HUES48 (cell line): ENCODE measurements at regions not wholly inside any gene's neighbourhood (a gene's known extent, or its start where the extent isn't known, plus 50 kb on each side); places are given as distances from the start of the nearest gene placed in this dataset.
"Not testable (repeated sequence)": the region's sequence is repeated elsewhere in the genome, so short reads cannot be mapped to it uniquely, and the experiment has no call there.

Experiments used
- H3K27ac ChIP-seq: one replicate; pipeline ENCODE4 v1.7.0; 2013; ENCODE audit warnings: low read depth, low read length, inconsistent platforms
- H3K27me3 ChIP-seq: 2 replicates; pipeline ENCODE4 v1.6.1; 2013; ENCODE audit warnings: mild to moderate bottlenecking, low read length; ENCODE audit not compliant: control insufficient read depth, insufficient read depth
- H3K36me3 ChIP-seq: 2 replicates; pipeline ENCODE4 v1.6.1; 2013; ENCODE audit warnings: low read length; ENCODE audit not compliant: control insufficient read depth, insufficient read depth
- H3K4me1 ChIP-seq: 2 replicates; pipeline ENCODE4 v1.6.1; 2013; ENCODE audit warnings: mild to moderate bottlenecking, low read length; ENCODE audit not compliant: control insufficient read depth, insufficient read depth
- H3K4me3 ChIP-seq: 2 replicates; pipeline ENCODE4 v1.5.1; 2013; ENCODE audit warnings: mild to moderate bottlenecking, low read depth, low read length
- H3K9ac ChIP-seq: 2 replicates; pipeline ENCODE4 v1.6.1; 2013; ENCODE audit warnings: mild to moderate bottlenecking, low read depth, low read length, moderate library complexity
- H3K9me3 ChIP-seq: 2 replicates; pipeline ENCODE4 v1.6.1; 2013; ENCODE audit warnings: low read length; ENCODE audit not compliant: control insufficient read depth, insufficient read depth

GRCh38 chr4:115515366-115515765 lies 401.9 kb upstream of the NDST4 start:
- no peaks in the 10 kb centered on the region for H3K27me3 ChIP-seq
- no peaks in the 10 kb centered on the region for H3K4me1 ChIP-seq
- H3K36me3 ChIP-seq: no peaks in the 10 kb centered on the region
- H3K4me3 ChIP-seq: no peak overlapping the region
- no peaks in the 10 kb centered on the region for H3K9me3 ChIP-seq
- no peak overlapping the region for H3K27ac ChIP-seq
- no peak overlapping the region for H3K9ac ChIP-seq

- Histone ChIP-seq H3K4me3 (no peak overlapping the region), H3K9ac (no peak overlapping the region), H3K27me3 (no peaks in the 10 kb centered on the region), H3K9me3 (no peaks in the 10 kb centered on the region), H3K27ac (no peak overlapping the region), H3K36me3 (no peaks in the 10 kb centered on the region), H3K4me1 (no peaks in the 10 kb centered on the region)
Measured at GRCh38 chr4:115514675-115515074, 401.3 kb upstream of the NDST4 start.

- H3K4me3 ChIP-seq: no peak overlapping the region
- no peak overlapping the region for H3K9ac ChIP-seq
- no peak overlapping the region for H3K27ac ChIP-seq
- H3K4me1 ChIP-seq: no peaks in the 10 kb centered on the region
- no peaks in the 10 kb centered on the region for H3K9me3 ChIP-seq
- H3K36me3 ChIP-seq: no peaks in the 10 kb centered on the region
- H3K27me3 ChIP-seq: no peaks in the 10 kb centered on the region
Measured at GRCh38 chr4:115505326-115505725, 391.9 kb upstream of the NDST4 start.

- Histone ChIP-seq H3K36me3 (no peaks in the 10 kb centered on the region), H3K4me1 (no peaks in the 10 kb centered on the region), H3K27ac (no peak overlapping the region), H3K9ac (no peak overlapping the region), H3K27me3 (no peaks in the 10 kb centered on the region), H3K9me3 (no peaks in the 10 kb centered on the region), H3K4me3 (no peak overlapping the region)
Measured at GRCh38 chr4:115501656-115502055, 388.2 kb upstream of the NDST4 start.

GRCh38 chr4:115493770-115494169 lies 380.4 kb upstream of the NDST4 start:
- H3K27ac ChIP-seq, H3K36me3 ChIP-seq, H3K4me3 ChIP-seq, H3K9me3 ChIP-seq, H3K9ac ChIP-seq, H3K4me1 ChIP-seq, H3K27me3 ChIP-seq: not testable (repeated sequence)

- Histone ChIP-seq H3K9ac (no peak overlapping the region), H3K36me3 (no peaks in the 10 kb centered on the region), H3K4me1 (no peaks in the 10 kb centered on the region), H3K4me3 (no peak overlapping the region), H3K27me3 (no peaks in the 10 kb centered on the region), H3K9me3 (no peaks in the 10 kb centered on the region), H3K27ac (no peak overlapping the region)
Measured at GRCh38 chr4:115491686-115492085, 378.3 kb upstream of the NDST4 start.

- Histone ChIP-seq H3K9ac (no peak overlapping the region), H3K27me3 (no peaks in the 10 kb centered on the region), H3K27ac (no peak overlapping the region), H3K36me3 (no peaks in the 10 kb centered on the region), H3K9me3 (no peaks in the 10 kb centered on the region), H3K4me3 (no peak overlapping the region), H3K4me1 (no peaks in the 10 kb centered on the region)
Measured at GRCh38 chr4:115489279-115489678, 375.9 kb upstream of the NDST4 start.

- no peak overlapping the region for H3K27ac ChIP-seq
- H3K27me3 ChIP-seq: no peaks in the 10 kb centered on the region
- H3K4me3 ChIP-seq: no peak overlapping the region
- no peaks in the 10 kb centered on the region for H3K9me3 ChIP-seq
- H3K4me1 ChIP-seq: no peaks in the 10 kb centered on the region
- no peaks in the 10 kb centered on the region for H3K36me3 ChIP-seq
- no peak overlapping the region for H3K9ac ChIP-seq
Measured at GRCh38 chr4:115485402-115485801, 372.0 kb upstream of the NDST4 start.

- Histone ChIP-seq H3K4me3 (no peak overlapping the region), H3K27me3 (no peaks in the 10 kb centered on the region), H3K36me3 (no peaks in the 10 kb centered on the region), H3K9me3 (no peaks in the 10 kb centered on the region), H3K4me1 (no peaks in the 10 kb centered on the region), H3K9ac (no peak overlapping the region), H3K27ac (no peak overlapping the region)
Measured at GRCh38 chr4:115484479-115484878, 371.1 kb upstream of the NDST4 start.

- Histone ChIP-seq H3K4me1 (no peaks in the 10 kb centered on the region), H3K9ac (no peak overlapping the region), H3K36me3 (no peaks in the 10 kb centered on the region), H3K27me3 (no peaks in the 10 kb centered on the region), H3K4me3 (no peak overlapping the region), H3K27ac (no peak overlapping the region), H3K9me3 (no peaks in the 10 kb centered on the region)
Measured at GRCh38 chr4:115470763-115471162, 357.3 kb upstream of the NDST4 start.

- not testable (repeated sequence) for H3K9ac ChIP-seq, H3K9me3 ChIP-seq, H3K27me3 ChIP-seq, H3K36me3 ChIP-seq, H3K4me1 ChIP-seq, H3K27ac ChIP-seq, H3K4me3 ChIP-seq
Measured at GRCh38 chr4:115459301-115459700, 345.9 kb upstream of the NDST4 start.

- H3K27ac ChIP-seq: no peak overlapping the region
- H3K27me3 ChIP-seq: no peaks in the 10 kb centered on the region
- H3K4me3 ChIP-seq: no peak overlapping the region
- no peaks in the 10 kb centered on the region for H3K4me1 ChIP-seq
- H3K9ac ChIP-seq: no peak overlapping the region
- no peaks in the 10 kb centered on the region for H3K9me3 ChIP-seq
- H3K36me3 ChIP-seq: no peaks in the 10 kb centered on the region
Measured at GRCh38 chr4:115456231-115456630, 342.8 kb upstream of the NDST4 start.
